Testis (tissue), 2 donors: ENCODE measurements at regions not wholly inside any gene's neighbourhood (a gene's known extent, or its start where the extent isn't known, plus 50 kb on each side); places are given as distances from the start of the nearest gene placed in this dataset.
"Not testable (repeated sequence)": the region's sequence is repeated elsewhere in the genome, so short reads cannot be mapped to it uniquely, and the experiment has no call there.

Experiments
- DNase-seq: peaks from one replicate; pipeline ENCODE4 v3.0.0-alpha.2; 2019
- H3K27ac ChIP-seq, 2 donors: fragments of 200-600 bp; sonication (generic); one replicate each; pipeline ENCODE4 v1.5.1; 2019
- H3K27me3 ChIP-seq: fragments of 200-600 bp; sonication (generic); one replicate; pipeline ENCODE4 v1.5.1; 2019
- H3K36me3 ChIP-seq: fragments of 200-600 bp; sonication (generic); one replicate; pipeline ENCODE4 v1.5.1; 2017; ENCODE audit warnings: low read depth; ENCODE audit errors: missing control alignments
- H3K4me1 ChIP-seq: fragments of 200-600 bp; sonication (generic); one replicate; pipeline ENCODE4 v1.5.1; 2019
- H3K4me3 ChIP-seq, 2 donors: fragments of 200-600 bp; sonication (generic); one replicate each; pipeline ENCODE4 v1.5.1; 2017 to 2019
- H3K9me3 ChIP-seq: fragments of 200-600 bp; sonication (generic); one replicate; pipeline ENCODE4 v1.5.1; 2017
- CTCF ChIP-seq, 3 experiments: fragments of 450-650 bp in 2 of 3; fragments of 200-600 bp in 1 of 3; sonication (generic) in 1 of 3; IDR thresholded peaks; one replicate each; pipeline ENCODE4 v1.5.1; 2016 to 2019; ENCODE audit warnings: antibody characterized with exemption in 3 of 3, mild to moderate bottlenecking in 2 of 3, moderate library complexity in 1 of 3
- POLR2A ChIP-seq: fragments of 450-650 bp; IDR thresholded peaks from one replicate; pipeline ENCODE4 v1.6.1; 2017; ENCODE audit warnings: antibody characterized with exemption, mild to moderate bottlenecking, moderate library complexity
- WGBS, 2 donors: methylation state at CpG; one replicate each; pipeline ENCODE4 v1.1.5; 2018; 5-methylcytosine and 5-hydroxymethylcytosine counted together
- intact Hi-C: fragments of 100-400 bp; cut with DNase I; formaldehyde crosslinking; loops from one replicate; pipeline ENCODE4 v1.15.1; 2023; ENCODE audit warnings: low total_unique reads

- intact Hi-C loops, result no loop called here
- no peaks in the 10 kb centered on the region for H3K4me1 ChIP-seq
- WGBS, 2 donors, result 82 to 95% methylated on average over 3 of the region's 3 CpGs
Measured at GRCh38 chr12:126436041-126436440, 1370.8 kb downstream of the AACS start.

GRCh38 chr12:126437934-126438333 lies 1372.7 kb downstream of the AACS start:
- Histone ChIP-seq H3K9me3 (no peaks in the 10 kb centered on the region), H3K4me3 (no peak overlapping the region), H3K4me1 (no peaks in the 10 kb centered on the region), H3K27me3 (no peaks in the 10 kb centered on the region), H3K27ac (no peak overlapping the region), H3K36me3 (no peaks in the 10 kb centered on the region)
- intact Hi-C loops, result no loop called here
- no peak for DNase-seq
- no peak for TF ChIP-seq POLR2A
- TF ChIP-seq CTCF (IDR thresholded peaks at IDR 0.05), result no peak
- 94 to 100% methylated on average over 1 of the region's 1 CpG for WGBS, 2 donors

More at GRCh38 chr12:126436041-126436440, 1370.8 kb downstream of the AACS start:
- no peak for DNase-seq
- no peak overlapping the region for H3K4me3 ChIP-seq
- H3K9me3 ChIP-seq, result no peaks in the 10 kb centered on the region
- H3K36me3 ChIP-seq, result no peaks in the 10 kb centered on the region
- no peaks in the 10 kb centered on the region for H3K27me3 ChIP-seq
- no peak overlapping the region for H3K27ac ChIP-seq
- TF ChIP-seq CTCF (IDR thresholded peaks at IDR 0.05) (no peak), POLR2A (no peak)

GRCh38 chr12:126443977-126444376 lies 1378.7 kb downstream of the AACS start:
- no peaks in the 10 kb centered on the region for H3K27me3 ChIP-seq
- no peaks in the 10 kb centered on the region for H3K4me1 ChIP-seq
- H3K27ac ChIP-seq, result no peak overlapping the region
- no peaks in the 10 kb centered on the region for H3K36me3 ChIP-seq
- no peak for TF ChIP-seq CTCF (IDR thresholded peaks at IDR 0.05)
- TF ChIP-seq POLR2A, result no peak
- 80 to 86% methylated on average over 7 of the region's 7 CpGs for WGBS, 2 donors
- intact Hi-C loops, result no loop called here
- H3K9me3 ChIP-seq, result no peaks in the 10 kb centered on the region
- no peak for DNase-seq
- no peak overlapping the region for H3K4me3 ChIP-seq

GRCh38 chr12:126447346-126447745 lies 1382.1 kb downstream of the AACS start:
- 78 to 79% methylated on average over 5 of the region's 5 CpGs for WGBS, 2 donors
- intact Hi-C loops, result no loop called here
- Histone ChIP-seq H3K4me3 (no peak overlapping the region), H3K36me3 (no peaks in the 10 kb centered on the region), H3K27me3 (no peaks in the 10 kb centered on the region), H3K27ac (no peak overlapping the region), H3K4me1 (no peaks in the 10 kb centered on the region), H3K9me3 (no peaks in the 10 kb centered on the region)
- TF ChIP-seq POLR2A, result no peak
- no peak for TF ChIP-seq CTCF (IDR thresholded peaks at IDR 0.05)
- no peak for DNase-seq

GRCh38 chr12:126451809-126452208 lies 1386.6 kb downstream of the AACS start:
- Histone ChIP-seq H3K4me1 (no peaks in the 10 kb centered on the region), H3K36me3 (no peaks in the 10 kb centered on the region), H3K9me3 (no peaks in the 10 kb centered on the region), H3K27ac (no peak overlapping the region), H3K4me3 (no peak overlapping the region), H3K27me3 (no peaks in the 10 kb centered on the region)
- DNase-seq, result no peak
- intact Hi-C loops, result no loop called here
- 63 to 67% methylated on average over 4 of the region's 4 CpGs for WGBS, 2 donors
- TF ChIP-seq CTCF (IDR thresholded peaks at IDR 0.05) (no peak), POLR2A (no peak)

- H3K4me1 ChIP-seq, H3K36me3 ChIP-seq, H3K27me3 ChIP-seq, DNase-seq, H3K4me3 ChIP-seq, intact Hi-C loops, H3K27ac ChIP-seq, H3K9me3 ChIP-seq: not testable (repeated sequence)
- WGBS, 2 donors, result 94% methylated on average over 9 of the region's 9 CpGs
Measured at GRCh38 chr12:126452686-126453085, 1387.5 kb downstream of the AACS start.
